ENCODE measurements at regions not wholly inside any gene's neighbourhood (a gene's known extent, or its start where the extent isn't known, plus 50 kb on each side); places are given as distances from the start of the nearest gene placed in this dataset.
A peak's percentile ranks its signal among the peaks of the same experiment; 100 is the strongest.
"Not testable (repeated sequence)": the region's sequence is repeated elsewhere in the genome, so short reads cannot be mapped to it uniquely, and the experiment has no call there.

DNA sequence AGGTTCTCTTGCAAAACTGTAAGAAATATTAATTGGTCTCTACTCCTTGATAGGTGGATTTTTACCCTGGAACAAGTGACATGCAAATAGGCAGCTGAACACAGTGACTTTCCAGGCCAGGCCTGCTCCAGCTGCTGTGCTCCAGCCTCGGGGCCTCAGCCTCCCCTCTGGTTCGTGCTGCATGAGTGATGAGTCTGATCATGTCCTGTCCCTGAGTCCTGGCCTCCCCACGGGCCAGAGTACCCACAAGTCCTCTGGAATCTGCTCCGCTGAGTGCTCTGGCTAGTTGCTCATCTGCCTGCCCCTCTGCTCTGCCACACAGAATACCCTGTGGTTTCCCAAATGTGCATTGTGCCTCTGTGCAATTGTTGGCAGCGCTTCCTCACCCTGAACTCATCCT lies 80.1 kb upstream of the PDZD8 start:
- H3K27me3 ChIP-seq, result no peaks in the 10 kb centered on the region
- TF ChIP-seq, protein P1, sequence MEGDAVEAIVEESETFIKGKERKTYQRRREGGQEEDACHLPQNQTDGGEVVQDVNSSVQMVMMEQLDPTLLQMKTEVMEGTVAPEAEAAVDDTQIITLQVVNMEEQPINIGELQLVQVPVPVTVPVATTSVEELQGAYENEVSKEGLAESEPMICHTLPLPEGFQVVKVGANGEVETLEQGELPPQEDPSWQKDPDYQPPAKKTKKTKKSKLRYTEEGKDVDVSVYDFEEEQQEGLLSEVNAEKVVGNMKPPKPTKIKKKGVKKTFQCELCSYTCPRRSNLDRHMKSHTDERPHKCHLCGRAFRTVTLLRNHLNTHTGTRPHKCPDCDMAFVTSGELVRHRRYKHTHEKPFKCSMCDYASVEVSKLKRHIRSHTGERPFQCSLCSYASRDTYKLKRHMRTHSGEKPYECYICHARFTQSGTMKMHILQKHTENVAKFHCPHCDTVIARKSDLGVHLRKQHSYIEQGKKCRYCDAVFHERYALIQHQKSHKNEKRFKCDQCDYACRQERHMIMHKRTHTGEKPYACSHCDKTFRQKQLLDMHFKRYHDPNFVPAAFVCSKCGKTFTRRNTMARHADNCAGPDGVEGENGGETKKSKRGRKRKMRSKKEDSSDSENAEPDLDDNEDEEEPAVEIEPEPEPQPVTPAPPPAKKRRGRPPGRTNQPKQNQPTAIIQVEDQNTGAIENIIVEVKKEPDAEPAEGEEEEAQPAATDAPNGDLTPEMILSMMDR (IDR thresholded peaks at IDR 0.05; ENCODE audit: low read depth, low read length), result no peak
- no peak overlapping the region for H3K4me3 ChIP-seq (ENCODE audit: low read depth, low read length)
- no peaks in the 10 kb centered on the region for H3K9me3 ChIP-seq
- no peaks in the 10 kb centered on the region for H3K36me3 ChIP-seq
- DNase-seq, result no peak
- no peaks in the 10 kb centered on the region for H3K4me1 ChIP-seq

DNA sequence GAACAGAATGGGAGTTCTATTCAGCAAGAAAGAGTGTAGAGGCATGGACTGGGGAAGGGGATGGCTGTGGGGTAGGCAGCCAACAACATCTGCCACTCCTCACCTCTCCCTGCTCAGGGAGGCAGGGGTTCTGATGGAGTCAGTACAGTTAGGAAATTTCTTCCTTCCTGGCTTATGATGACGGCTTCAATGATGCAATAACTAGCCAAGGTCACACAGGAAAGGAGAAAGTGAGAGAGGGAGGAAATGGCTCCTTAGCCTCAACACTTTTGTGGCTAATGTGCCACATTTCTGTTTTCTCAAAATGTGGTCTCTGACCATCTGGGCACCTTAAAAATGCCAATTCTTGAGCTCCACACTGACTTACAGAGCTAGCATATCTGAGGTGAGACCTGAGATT lies 79.3 kb upstream of the PDZD8 start:
- no peaks in the 10 kb centered on the region for H3K36me3 ChIP-seq
- H3K4me3 ChIP-seq (ENCODE audit: low read depth, low read length), result no peak overlapping the region
- H3K27me3 ChIP-seq, result no peaks in the 10 kb centered on the region
- no peaks in the 10 kb centered on the region for H3K4me1 ChIP-seq
- TF ChIP-seq, protein P1 (IDR thresholded peaks at IDR 0.05; ENCODE audit: low read depth, low read length), result no peak
- no peak for DNase-seq
- no peaks in the 10 kb centered on the region for H3K9me3 ChIP-seq

GRCh38 chr10:117453484-117453883 lies 78.2 kb upstream of the PDZD8 start:
- not testable (repeated sequence) for H3K4me3 ChIP-seq (ENCODE audit: low read depth, low read length); H3K27me3 ChIP-seq; H3K4me1 ChIP-seq; H3K9me3 ChIP-seq; DNase-seq; H3K36me3 ChIP-seq

GRCh38 chr10:117450940-117451339 lies 75.7 kb upstream of the PDZD8 start:
- Histone ChIP-seq H3K27me3 (no peaks in the 10 kb centered on the region), H3K36me3 (no peaks in the 10 kb centered on the region), H3K4me3 (ENCODE audit: low read depth, low read length) (no peak overlapping the region), H3K4me1 (no peaks in the 10 kb centered on the region), H3K9me3 (no peaks in the 10 kb centered on the region)
- DNase-seq, result no peak
- TF ChIP-seq, protein P1 (IDR thresholded peaks at IDR 0.05; ENCODE audit: low read depth, low read length), result no peak

- no peaks in the 10 kb centered on the region for H3K4me1 ChIP-seq
- TF ChIP-seq, protein P1 (IDR thresholded peaks at IDR 0.05; ENCODE audit: low read depth, low read length), result peak; percentile 16; the same call in 1 of the 2 replicates
- no peaks in the 10 kb centered on the region for H3K27me3 ChIP-seq
- H3K9me3 ChIP-seq, result no peaks in the 10 kb centered on the region
- no peak overlapping the region for H3K4me3 ChIP-seq (ENCODE audit: low read depth, low read length)
- no peaks in the 10 kb centered on the region for H3K36me3 ChIP-seq
- DNase-seq, result no peak
Measured at GRCh38 chr10:117449636-117450035, 74.4 kb upstream of the PDZD8 start.

DNA sequence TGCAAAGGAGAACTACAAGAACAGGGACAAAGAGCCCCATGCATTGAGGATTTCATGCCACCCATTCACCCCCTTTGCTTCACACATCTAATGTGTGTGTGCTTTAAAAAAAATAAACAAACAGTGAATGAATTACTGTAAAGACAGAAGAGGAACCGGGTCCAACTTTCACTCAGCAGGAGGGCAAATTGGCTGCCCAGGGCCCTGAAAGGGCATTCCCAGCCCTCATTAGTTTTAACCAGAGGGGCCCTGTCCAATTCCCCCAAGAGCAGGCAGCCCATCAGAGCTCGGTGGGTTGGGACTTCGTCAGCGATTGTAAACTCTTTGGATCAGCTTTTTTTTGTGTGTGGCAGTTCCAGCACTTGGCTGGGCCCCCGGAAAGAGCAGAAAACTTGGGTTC lies 73.6 kb upstream of the PDZD8 start:
- TF ChIP-seq, protein P1 (IDR thresholded peaks at IDR 0.05; ENCODE audit: low read depth, low read length), result no peak
- Histone ChIP-seq H3K4me1 (no peaks in the 10 kb centered on the region), H3K4me3 (ENCODE audit: low read depth, low read length) (no peak overlapping the region), H3K27me3 (no peaks in the 10 kb centered on the region), H3K36me3 (no peaks in the 10 kb centered on the region), H3K9me3 (no peaks in the 10 kb centered on the region)
- no peak for DNase-seq

DNA sequence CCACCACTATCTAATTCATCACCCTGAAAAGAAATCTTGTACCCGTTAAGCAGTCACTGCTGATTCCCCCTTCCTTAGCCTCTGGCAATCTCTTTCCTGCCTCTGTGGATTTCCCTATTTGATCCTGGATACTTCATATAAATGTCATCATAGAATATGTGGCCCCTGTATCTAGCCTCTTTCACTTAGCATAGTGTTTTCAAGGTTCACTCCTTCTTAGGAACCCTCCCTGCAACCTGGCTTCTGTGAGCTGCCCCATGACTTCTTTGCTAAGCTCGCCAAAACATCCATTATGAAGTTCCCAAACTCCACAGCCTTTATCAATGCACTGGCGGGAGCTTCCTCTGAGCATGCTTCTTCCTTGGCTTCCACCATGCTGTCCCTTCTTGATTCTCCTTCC lies 70.8 kb upstream of the PDZD8 start:
- Histone ChIP-seq H3K9me3 (no peaks in the 10 kb centered on the region), H3K4me3 (ENCODE audit: low read depth, low read length) (no peak overlapping the region), H3K36me3 (no peaks in the 10 kb centered on the region), H3K27me3 (0 out of 2 replicates have a peak, but pooled peaks cover 3% of the 10 kb centered on the region), H3K4me1 (no peaks in the 10 kb centered on the region)
- TF ChIP-seq, protein P1 (IDR thresholded peaks at IDR 0.05; ENCODE audit: low read depth, low read length), result no peak
- DNase-seq, result no peak

Data from BE2C (cell line).